CD4-positive, alpha-beta T cell treated with Interleukin-6 at 100 ng/mL for 8 hours (primary cell): ENCODE measurements at regions not wholly inside any gene's neighbourhood (a gene's known extent, or its start where the extent isn't known, plus 50 kb on each side); places are given as distances from the start of the nearest gene placed in this dataset.
"Not testable (repeated sequence)": the region's sequence is repeated elsewhere in the genome, so short reads cannot be mapped to it uniquely, and the experiment has no call there.

ENCODE experiments used
- DNase-seq: peaks from one replicate; pipeline ENCODE4 v3.0.0-alpha.2; 2020; ENCODE audit warnings: mixed read lengths, low spot score

DNA sequence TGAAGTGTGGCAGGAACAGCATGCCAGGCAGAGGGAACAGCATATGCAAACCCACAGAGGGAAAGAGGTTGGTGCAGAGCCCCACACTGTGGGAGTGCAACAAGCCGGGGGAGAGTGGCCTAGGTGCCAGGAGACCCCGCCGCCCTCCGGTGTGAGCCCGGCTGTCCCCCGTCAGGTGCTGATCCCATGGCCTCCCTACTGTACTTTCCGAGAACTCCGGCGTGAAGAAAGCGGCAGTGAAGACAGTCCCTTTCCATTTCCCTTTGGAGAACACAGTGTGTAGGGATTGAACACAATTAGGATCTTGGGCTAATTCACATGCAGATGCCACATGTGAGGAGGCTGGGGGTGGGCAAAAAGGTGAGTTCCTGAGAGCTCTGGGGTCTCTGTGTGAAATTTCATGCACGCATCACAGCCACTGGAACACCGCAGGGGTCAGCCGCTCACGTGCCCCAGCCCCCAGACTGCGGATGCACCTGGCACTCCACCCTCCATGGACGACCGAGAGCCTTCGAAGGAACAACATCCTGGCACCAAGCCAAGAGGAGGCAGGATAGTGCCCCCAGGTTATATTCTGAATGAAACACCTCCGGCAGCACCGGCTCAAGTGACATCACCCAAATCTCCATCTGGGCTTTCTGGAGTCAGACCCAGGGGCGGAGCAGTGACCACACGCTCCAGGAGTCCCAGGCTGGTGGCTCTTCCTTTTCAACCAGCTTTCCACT lies 82.1 kb upstream of the PPP2R2D start:
- no peak for DNase-seq

DNA sequence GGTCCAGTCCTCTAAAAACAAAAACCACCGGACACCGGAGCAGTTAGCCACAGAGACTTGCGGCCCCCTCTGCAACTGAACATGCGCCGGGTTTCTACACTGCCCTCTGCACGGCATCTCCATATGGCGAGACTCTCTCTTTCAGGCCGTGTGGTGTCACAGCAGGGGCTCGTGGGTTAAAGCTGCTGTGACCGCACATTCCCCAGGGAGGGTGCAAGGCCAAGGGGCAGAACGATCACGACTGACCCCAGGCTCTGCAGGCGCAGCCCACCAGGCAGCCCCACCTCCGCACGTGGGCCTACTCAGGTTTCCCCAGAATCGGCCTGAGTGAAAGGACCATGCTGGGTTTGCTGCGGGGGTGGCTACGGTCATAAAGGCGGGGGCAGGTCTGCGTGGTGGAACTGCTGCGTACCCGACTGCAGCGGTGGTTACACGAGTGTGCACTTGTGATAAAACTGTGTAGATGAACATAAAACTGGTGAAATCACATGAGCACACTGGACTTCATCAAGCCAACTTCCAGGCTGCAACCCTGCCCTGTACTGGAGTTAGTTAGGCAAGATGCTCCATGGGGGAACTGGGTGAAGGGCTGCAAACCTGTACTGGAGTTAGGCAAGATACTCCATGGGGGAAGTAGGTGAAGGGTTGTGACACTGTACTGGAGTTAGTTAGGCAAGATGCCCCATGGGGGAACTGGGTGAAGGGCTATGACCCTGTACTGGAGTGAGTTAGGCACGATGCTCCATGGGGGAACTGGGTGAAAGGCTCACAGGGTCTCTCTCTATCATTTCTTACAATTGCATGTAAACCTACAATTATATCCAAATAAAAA lies 81.4 kb upstream of the PPP2R2D start:
- no peak for DNase-seq

DNA sequence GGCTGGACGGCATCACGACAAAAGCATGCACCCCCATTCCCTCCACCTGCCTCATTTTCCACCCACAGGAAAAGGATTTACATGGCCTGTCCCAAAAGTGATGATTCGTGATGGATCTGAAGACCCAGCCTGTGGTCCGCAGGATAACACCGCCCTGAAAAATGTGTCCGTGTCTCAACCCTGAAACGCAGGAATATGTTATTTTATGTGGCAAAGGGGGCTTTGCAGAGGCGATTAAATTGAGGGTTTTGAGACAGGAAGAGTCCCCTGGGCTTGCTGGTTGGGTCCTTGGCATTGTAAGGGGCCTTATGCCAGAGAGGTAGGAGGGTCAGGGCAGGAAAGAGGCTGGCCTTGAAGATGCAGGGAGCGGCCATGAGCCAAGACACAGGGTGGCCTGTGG lies 80.2 kb upstream of the PPP2R2D start:
- DNase-seq = no peak

DNA sequence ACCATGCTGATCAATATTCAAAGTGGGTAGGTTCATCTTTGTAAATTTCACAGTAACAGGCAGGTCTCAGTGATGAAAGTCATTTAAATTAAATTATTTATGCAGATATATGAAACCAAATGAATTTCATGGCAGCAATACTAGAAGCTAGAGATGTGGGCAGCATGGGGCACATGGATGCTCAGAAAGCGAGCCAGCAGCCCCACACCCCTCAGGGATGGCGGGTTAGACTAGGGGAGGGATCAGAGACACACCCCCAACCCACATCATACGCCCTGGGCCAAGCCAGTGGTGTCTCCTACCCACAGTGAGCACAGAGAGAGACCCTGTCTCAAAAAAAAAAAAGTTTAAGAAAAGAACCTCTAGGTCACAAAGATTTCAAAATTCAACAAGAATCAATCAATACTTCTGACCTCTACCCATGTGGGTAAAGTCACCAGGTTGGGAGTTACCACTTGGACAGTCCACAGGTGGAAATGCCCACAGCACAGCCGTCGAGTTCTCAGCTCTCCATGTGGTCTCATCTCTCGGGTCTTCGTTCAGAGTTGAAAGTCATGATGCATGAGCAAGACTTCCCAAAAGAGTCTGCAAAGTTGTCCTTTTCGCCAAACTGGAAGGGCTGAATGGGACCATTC lies 79.3 kb upstream of the PPP2R2D start:
- no peak for DNase-seq

DNA sequence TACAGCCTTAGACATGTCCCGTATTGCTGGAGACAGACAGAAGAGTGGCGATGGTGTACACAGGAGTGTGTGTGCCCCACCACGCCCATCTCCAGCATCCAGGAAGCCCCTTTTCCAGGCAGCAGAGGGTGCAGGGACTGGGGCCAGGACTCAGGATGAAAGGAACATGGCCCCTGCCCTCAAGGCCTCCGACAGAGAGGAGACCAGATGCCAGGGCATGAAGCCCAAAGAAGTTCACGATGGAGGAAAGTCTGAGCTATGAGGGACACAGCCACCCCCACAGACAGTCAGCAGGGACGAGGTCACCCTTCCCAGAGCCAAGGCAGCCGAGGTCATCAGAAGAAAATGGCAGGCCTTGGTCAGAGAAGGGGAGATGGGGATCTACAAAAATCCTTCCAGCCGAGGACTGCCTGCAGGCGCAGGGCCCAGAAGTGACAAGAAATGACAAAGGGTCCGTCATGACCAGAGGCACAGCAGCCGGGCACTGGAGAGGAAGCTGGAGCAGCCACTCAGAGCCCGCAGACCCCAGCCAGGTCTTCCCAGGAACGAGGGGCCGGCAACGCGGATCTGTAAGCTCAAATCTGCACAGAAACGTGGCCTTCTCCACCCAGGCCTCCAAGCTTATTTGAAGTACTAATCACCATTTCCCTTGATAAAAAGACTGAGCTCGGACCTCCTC lies 78.7 kb upstream of the PPP2R2D start:
- no peak for DNase-seq

DNA sequence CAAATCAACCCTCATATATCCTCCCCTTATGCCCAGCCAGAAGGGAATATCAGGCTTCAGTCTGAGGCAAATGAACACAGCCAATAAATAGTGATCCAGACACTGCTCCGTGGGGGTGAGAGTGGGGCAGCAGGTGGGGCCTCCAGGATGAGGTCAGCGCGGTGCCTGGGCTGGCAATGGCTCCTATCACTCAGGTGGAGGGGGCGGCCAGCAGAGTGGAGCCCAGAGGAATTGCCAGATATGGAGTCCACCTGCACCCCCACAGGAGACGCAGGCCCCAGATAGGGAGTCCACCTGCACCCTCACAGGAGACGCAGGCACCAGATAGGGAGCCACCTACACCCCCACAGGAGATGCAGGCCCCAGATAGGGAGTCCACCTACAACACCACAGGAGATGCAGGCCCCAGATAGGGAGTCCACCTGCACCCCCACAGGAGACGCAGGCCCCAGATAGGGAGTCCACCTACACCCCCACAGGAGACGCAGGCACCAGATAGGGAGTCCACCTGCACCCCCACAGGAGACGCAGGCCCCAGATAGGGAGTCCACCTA lies 78.0 kb upstream of the PPP2R2D start:
- no peak for DNase-seq

DNA sequence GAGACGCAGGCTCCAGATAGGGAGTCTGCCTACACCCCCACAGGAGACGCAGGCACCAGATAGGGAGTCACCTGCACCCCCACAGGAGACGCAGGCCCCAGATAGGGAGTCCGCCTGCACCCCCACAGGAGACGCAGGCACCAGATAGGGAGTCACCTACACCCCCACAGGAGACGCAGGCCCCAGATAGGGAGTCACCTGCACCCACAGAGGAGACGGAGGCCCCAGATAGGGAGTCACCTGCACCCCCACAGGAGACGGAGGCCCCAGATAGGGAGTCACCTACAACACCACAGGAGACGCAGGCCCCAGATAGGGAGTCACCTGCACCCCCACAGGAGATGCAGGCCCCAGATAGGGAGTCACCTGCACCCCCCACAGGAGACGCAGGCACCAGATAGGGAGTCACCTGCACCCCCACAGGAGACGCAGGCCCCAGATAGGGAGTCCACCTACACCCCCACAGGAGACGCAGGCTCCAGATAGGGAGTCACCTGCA lies 77.2 kb upstream of the PPP2R2D start:
- DNase-seq = not testable (repeated sequence)

DNA sequence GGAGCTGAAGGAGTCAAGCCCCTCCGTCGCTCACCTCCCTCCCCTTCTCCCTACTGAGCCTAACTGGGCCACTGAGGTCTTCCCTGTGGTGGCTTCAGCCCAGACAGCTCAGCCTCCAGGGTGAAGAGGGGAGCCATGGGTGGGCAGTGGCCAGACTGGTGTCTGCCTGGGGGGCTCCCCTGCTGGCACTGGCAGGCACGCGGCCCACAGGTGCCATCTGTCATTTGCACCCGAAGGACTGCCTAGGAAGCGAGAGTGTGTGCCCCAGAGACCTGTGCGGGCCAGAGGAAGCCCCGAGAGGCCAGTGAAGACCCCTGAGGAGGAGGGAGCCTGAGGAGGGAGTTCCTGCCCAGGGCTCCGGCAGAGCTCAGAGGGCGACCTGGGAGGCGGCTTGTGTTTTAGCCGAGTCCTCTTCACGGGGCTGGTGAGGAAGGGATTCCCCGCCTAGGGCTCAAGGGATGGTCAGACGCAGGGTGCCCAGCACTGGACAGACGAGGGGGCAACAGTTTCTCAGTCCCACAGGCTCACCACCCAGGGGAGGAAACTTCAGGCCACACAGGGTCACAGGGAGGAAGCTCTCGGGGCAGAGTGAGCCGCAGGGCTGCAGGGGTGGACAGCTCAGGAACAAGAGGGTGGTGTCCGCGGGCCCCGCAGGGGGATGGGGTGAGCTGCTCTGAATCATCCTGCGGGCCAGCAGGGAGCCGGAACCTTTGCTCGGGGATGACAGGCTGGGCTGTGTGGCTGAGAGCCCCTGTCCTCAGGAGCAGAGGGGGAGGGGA lies 76.2 kb upstream of the PPP2R2D start:
- DNase-seq = no peak

DNA sequence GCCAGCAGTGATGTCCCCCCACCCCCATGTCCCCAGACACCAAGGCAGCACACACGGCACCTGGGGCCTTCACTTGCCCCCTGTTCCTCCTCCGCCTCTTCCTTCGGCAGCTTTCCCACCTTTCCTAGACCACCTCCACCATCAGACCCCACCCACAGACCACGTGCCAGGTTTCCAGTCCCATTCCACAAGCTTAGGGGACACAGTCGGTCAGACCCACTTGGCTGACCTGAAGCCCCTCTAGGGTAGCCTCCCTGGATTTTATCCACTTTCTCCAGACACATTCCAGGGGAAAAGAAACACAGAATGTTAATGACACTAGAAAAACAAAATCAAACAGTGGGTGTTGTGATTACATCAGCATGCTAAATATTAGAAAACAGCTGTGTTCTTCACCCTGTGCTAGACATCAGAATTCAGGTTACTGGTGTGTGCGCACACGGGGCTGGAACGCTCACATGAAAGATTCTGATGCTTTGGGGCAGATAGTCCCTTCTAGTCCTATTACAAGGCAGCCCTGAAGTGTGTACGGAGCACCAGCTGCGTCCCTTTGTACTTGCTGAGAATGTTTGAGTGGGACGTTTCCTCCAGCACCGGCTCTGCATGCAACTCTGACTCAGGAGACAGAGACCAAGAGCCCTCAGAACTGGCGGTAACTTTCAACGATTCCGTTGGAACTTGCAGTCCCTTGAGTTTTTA lies 75.5 kb upstream of the PPP2R2D start:
- no peak for DNase-seq

DNA sequence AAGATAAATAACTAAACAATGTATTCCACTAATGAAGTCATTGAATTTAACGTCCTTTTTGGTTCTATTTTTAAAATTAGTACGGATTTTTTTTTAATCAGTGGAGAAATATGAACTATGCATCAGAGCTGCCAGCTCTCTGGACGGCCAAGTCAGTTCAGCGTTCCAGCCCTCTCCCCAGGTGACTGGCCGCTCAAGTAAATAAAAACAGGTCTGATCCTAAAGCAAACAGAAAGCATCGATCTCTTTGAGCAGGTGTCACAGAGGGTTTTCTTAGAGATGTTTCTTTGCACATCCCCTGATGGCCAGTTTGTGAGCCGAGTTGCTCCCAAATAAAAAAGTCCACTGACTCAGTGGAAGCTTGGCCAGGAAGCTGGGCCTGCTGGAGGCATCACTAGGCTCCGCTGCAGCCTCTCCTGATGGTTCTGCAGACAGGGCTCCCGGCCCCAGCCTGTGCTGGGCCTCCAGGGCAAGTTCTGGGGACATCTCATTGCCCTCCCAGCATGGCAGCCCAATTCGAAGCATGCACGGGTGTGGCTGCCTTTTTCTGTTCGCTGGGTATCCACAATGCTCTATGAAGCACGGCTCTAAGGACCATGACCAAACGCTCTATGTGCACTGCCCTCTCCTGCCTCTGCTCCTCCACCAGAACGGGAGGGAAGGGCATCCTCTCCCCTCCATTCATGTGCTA lies 74.7 kb upstream of the PPP2R2D start:
- no peak for DNase-seq

DNA sequence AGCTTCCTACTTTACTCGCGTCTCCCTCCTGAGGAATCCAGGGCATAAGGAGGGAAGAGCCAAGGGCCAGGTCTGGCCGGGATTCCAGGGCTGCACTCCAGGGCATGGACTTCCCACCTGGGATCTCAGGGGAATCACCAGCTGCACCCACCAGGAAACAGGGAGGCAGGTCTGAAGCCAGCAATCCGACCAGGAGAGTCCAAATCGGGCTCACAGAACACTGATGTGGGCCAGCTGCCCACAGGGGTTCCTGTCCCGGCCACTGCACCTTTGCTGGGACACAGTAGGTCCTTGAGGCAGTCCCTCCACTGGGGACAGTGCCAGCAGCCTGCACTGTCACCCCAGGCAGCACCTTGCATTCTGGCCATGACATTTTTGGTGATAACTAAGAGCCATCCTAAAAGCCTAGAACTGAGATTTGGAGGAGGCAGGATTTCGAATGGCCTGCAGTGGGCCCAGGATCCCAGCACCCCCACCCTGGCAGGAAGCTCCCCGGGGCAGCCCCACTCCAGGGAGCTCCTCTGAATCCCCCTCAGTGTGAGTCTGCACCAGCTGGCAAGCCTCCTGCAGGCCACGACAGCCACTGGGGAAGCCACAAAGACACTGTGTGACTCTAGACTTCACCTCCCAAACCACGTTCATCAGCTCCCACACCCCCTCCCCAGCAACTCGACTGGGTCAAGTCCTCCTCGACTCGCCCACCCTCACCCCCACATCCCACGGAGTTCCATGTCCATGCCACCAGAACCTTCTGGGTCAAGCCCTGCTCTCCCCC lies 71.5 kb upstream of the PPP2R2D start:
- no peak for DNase-seq

DNA sequence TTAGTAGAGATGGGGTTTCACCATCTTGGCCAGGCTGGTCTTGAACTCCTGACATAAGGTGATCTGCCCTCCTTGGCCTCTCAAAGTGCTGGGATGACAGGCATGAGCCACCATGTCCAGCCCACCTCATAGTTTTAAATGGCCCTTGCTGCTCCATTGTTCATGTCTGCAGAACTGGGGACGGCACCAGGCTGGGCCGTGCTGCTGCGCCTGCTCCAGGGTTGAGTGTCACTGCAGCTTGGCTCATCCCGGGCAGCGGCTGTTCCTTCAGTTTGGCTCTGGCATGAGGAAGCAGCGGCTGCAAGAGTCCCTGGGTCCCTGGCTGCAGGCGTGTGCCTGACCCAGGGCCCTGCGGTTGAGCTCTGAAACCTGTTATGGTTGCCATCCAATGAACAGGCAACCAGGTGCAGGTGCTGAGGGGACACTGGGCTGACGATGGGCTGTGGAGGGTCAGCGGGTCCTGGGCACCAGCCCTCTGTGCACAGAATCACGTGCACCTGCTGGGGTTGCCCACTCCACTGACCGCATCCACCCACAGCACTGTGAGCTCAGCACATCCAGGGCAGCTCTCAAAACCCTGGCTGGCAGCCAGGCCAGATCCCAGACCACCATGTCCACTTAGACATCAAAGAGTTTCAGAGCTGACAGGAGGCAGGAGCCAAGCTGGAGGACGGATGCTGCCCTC lies 70.2 kb upstream of the PPP2R2D start:
- no peak for DNase-seq

DNA sequence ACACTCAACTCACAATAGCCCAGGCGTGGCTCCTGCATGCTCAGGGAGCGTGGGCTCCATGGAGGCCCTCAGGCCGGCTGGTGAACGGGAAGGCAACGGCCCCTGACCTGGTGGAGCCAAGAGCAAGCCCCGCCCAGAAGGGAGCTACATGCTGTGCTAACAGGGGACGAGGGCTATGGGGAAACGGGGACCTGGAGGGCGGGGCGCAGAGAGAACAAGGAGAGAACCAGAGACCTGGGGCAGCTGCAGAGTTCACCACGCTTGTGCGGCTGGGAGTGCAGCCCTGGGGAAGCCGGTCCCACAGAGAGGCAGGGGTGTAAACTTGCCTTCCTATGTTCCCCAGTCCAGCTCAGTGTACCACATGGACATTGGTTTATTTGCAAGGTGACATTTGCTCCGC lies 69.2 kb upstream of the PPP2R2D start:
- DNase-seq = no peak

DNA sequence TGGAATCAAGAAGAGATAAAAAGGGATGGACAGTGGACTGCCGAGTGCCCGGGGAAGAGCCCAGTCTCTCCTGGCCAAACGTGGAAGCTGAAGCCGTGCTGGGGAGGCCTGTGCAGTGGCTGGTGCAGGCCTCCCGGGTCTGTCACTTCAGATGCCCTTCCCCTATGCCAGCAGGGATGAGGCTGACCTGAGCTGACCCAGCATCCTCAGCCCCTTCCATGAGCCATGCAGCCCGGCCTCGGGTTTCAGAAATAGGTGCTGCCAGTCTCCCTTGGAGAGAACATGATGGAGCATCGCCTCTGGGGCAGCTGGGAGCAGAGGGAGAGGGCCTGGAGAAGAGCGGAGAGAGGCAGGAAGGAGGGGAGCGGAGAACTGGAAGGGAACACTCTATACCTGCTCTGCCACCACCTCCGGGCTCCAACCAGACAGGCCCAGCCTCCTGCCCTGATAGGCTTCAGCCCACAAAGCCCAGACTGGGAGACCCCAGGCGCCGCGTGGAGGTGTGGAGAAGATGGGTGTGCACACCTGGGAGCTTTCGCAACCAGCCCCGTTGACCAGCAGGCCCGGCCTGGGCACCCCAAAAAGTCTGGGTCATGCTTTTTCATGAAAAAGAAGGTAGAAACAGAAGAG lies 68.6 kb upstream of the PPP2R2D start:
- no peak for DNase-seq

DNA sequence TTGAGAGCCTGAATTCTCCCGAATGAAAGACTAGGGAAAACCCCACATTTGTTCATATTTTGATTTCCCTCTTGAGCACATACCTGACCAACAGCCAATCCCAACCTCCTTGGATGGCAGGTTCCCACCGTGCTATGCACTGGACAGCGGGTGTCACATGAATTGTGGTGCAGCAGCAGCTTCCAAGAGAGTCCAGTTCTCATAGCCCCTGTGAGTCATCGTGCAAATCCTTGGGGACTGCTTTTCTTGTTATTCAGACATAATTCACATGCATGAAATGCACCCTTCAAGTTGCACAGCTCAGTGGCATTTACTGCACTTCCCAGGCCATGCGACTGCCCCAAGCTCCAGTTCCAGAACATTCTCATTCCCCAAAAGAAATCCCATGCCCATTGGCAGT lies 67.8 kb upstream of the PPP2R2D start:
- no peak for DNase-seq

DNA sequence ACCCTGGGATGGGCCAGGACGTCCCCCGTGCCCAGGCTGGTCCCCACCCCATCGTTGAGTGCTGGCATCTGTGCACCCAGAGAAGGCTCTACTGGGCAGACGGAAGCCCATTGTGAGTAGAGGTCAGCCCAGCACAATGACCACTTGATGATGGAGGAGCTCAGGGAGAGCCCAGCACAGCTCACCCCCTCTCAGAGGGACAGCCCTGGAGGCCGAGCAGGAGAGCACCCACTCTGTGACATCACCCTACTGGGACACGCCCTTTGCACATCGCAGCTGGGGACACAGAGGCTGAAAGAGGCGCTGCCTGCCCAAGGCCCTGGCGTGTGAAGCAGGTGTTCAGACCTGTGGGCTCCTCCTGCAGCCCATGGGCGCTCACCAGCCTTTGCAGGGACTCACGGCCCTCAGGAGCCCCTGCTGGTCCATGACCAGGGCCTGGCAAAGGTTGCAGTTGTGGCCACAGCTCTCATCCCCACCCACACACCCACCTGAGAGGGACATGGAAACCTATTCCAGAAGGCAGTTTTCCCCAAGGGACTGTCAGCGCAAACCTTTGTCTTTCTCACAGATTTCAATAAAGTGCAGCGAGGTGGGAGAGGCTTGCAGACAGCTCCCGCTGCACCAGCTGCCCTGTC lies 67.2 kb upstream of the PPP2R2D start:
- no peak for DNase-seq

DNA sequence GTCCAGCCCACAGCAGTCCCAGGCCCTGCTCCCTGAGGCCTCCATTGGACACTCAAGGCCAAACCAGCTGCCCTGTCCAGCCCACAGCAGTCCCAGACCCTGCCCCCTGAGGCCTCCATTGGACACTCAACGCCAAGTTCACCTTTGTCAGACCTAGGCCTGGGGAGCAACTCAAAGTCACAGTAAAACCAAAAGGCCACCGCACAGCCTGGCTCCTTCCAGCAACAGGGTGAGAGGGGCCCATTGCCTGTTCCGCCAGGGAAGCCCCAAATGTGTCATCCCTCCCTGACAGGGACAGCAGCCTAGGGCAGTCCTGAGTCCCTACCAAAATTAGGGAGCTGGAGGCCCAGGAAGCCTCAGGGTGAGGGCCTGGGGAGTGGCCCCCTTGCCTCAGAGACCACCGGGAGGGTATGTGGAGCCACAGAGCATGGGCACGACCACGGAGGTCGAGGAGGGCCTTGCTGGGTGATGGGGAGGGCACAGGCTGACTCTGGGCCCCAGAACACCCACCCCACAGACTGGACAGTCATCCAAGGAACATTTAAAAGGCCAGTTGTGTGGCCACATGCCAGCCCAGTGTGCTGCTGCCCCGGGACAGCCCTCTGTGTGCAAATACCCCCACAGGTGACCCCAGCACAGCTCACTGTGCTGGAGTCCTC lies 66.5 kb upstream of the PPP2R2D start:
- no peak for DNase-seq
